Renal pelvis (tissue), 1 donor: ENCODE measurements at regions not wholly inside any gene's neighbourhood (a gene's known extent, or its start where the extent isn't known, plus 50 kb on each side); places are given as distances from the start of the nearest gene placed in this dataset.
"Not testable (repeated sequence)": the region's sequence is repeated elsewhere in the genome, so short reads cannot be mapped to it uniquely, and the experiment has no call there.

ENCODE experiments used
- DNase-seq: peaks from one replicate; pipeline ENCODE4 v3.0.0-alpha.2; 2013

DNA sequence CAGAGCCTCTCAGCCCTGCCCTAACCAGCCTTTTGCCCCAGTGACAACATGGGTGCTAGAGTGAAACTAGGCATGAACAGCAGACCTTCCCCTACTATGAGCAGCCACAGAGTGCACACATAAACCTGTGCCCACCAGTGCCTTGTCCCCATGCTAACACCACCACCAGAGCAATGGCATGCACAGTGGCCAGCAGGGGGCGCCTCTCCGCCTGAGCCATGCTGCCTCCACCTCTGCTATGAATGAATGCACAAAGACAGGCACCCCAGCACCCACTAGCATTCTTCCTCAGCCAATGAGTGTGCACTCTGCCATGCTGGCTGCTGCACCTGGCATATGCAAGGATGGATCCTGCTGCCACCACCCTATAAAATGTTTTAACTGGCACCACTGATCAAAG lies 286.9 kb upstream of the FGF16 start:
- no peak for DNase-seq

DNA sequence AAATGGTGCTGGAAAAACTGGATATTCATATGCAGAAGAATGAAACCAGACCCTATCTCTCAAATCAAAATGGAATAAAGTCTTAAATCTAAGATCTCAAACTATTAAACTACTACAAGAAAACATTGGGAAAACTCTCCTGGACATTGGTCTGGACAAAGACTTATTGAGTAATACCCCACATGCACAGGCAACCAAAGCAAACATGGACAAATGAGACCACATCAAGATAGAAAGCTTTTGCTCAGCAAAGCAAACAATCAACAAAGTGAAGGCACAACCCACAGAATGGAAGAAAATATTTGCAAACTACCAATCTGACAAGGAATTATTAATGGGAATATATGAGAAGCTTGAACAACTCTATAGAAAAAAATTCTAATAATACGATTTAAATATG lies 284.4 kb upstream of the FGF16 start:
- no peak for DNase-seq

GRCh38 chrX:77167993-77168392 lies 279.2 kb upstream of the FGF16 start:
- no peak for DNase-seq

- DNase-seq = no peak
These were observed 272.3 kb upstream of the FGF16 start for GRCh38 chrX:77174680-77175519.

DNA sequence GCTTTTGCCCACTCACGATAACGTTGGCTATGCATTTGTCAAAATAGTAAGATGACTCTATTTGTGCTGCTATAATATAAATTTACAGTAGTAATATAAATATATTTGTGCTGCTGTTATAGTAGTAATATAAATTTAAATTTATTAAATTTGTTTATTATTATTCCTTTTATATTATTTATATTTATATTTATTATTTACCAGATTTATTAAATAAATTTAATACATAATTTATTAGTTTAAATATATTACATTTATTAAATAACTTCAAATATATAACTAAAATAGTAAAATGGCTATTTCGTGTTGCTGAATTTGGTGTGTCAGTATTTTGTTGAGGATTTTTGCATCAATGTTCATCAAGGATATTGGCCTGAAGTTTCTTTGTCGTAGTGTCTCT lies 246.5 kb upstream of the FGF16 start:
- no peak for DNase-seq

- no peak for DNase-seq
These were observed 224.1 kb upstream of the FGF16 start for GRCh38 chrX:77223046-77223445.

GRCh38 chrX:77264490-77264889 lies 182.7 kb upstream of the FGF16 start:
- no peak for DNase-seq

DNA sequence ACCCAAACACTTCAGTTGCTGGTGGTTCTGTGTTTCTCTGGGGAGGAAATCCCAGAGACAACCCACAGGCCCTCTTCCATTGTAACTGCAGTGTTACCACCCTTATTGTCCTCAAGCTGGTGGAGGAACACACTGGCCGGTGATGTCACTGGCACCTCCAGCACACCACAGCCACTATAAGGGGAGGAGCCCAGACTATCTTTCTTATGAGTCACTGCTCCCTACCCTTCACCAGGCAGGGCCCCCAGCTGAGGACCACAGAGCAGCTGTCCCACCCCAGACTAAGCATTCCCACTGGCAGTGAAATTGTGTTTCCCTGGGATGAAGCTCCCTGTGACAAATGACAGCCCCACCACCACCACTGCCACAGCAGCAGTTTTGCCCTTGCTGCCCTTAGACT lies 171.8 kb upstream of the FGF16 start:
- no peak for DNase-seq

DNA sequence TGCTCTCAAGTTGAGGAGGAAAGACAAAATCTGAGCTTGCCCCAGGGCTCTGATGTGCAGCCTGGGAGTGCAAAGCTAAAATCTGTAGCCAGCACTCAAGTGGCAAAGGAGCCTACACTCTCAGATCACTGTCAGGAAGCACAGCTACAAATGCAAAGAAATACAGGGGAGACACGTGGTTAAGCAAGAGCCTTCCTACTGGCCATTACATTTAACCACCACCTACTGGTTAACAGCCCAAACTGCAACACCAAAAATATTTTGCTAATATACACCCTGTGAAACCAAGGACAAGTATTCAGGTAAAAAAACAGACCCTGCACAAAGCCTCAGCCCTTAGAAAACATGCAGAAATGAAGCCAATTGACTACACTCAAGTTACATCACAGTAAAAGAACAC lies 170.4 kb upstream of the FGF16 start:
- DNase-seq = no peak

GRCh38 chrX:77277911-77278310 lies 169.3 kb upstream of the FGF16 start:
- no peak for DNase-seq

DNA sequence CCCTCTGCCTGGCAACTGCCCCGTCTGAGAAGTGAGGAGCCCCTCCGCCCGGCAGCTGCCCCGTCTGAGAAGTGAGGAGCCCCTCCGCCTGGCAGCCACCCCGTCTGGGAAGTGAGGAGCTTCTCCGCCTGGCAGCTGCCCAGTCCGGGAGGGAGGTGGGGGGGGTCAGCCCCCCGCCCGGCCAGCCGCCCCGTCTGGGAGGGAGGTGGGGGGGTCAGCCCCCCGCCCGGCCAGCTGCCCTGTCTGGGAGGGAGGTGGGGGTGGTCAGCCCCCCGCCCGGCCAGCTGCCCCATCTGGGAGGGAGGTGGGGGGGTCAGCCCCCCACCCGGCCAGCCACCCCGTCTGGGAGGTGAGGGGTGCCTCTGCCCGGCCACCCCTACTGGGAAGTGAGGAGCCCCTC lies 167.8 kb upstream of the FGF16 start:
- not testable (repeated sequence) for DNase-seq

DNA sequence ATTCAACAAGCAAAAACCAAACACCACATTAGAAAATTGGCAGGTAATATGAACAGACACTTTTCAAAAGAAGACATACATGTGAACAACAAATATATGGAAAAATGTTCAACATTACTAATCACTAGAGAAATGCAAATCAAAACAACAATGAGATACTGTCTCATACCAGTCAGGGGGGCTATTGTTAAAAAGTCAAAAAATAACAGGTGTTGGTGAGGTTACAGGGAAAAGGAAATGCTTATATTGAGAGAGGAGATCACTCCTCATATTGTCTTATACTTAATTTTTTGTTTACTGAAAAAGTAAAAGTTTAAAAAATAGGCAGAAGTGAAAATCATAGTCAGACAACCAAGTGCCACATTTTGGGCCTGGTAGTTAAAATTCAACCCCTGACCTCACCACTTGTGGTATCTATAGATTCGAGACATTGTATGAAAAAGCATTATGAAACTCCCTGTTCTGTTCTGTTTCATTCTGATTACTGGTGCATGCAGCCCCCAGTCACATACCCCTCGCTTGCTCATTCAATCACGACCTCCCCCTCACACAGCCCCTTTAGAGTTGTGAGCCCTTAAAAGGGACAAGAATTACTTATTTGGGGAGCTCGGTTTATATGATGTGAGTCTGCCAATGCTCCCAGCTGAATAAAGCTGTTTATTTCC lies 153.7 kb upstream of the FGF16 start:
- no peak for DNase-seq

GRCh38 chrX:77298296-77298695 lies 148.9 kb upstream of the FGF16 start:
- no peak for DNase-seq

DNA sequence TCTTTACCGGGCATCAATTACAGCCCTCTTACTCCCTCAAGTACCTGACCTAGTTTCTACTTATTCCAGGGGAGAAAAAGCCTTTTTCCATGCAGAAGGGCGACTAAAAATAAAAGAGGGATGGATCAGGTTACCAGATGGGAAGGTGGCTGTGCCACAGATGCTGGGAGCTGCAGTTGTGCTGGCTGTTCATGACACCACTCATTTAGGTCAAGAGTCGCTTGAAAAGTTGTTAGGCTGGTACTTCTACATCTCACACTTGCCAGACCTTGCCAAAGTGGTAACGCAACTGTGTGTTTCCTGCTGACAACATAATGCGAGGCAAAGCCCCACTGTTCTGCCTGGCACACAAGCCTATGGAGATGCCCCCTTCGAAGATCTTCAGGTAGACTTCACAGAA lies 148.4 kb upstream of the FGF16 start:
- DNase-seq = no peak

DNA sequence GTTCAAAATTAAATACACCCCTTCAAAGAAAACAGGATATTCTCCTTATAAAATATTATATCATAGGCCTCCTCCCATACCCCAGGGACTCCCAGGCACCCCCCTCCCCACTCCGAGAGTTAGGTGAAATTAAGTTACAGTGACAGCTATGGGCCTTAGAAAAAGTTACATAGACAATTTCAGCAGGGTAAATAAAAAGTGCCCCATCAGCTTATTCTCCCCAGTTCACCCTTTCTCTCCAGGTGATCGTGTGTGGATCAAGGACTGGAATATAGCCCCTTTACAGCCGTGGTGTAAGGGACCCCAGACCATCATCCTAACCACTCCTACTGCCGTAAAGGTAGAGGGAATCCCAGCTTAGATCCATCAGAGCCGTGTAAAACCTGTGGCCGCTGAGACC lies 147.6 kb upstream of the FGF16 start:
- DNase-seq = no peak

GRCh38 chrX:77342004-77342403 lies 105.2 kb upstream of the FGF16 start:
- peak; percentile 3 for DNase-seq

- no peak for DNase-seq
These were observed 100.3 kb upstream of the FGF16 start for GRCh38 chrX:77346859-77347258.

GRCh38 chrX:77347572-77347971 lies 99.6 kb upstream of the FGF16 start:
- DNase-seq = no peak

- no peak for DNase-seq
These were observed 57.3 kb upstream of the FGF16 start for GRCh38 chrX:77389891-77390290.

- DNase-seq = not testable (repeated sequence)
These were observed 56.8 kb upstream of the FGF16 start for GRCh38 chrX:77390365-77390764.

DNA sequence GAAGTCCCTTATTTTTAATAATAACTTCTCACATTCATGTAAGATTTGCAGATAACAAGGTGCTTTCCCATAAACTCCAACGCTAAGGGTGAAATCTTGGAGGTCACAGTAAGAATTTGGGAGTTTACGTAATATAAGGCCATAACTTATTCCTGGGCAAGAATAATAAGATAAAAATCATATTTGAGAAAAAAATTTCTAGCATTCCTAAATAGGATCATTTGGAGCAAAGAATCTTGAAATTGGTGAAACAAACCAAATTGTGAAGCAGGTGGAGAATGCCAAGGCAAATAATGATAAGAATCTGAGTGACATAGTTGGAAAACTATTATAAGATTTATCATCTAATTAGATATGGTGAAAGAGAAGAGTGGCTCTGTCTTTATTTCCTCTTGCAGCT lies 50.4 kb upstream of the FGF16 start:
- no peak for DNase-seq
